Omental fat pad (tissue), 3 donors: ENCODE measurements at regions not wholly inside any gene's neighbourhood (a gene's known extent, or its start where the extent isn't known, plus 50 kb on each side); places are given as distances from the start of the nearest gene placed in this dataset.

Experiments used
- ATAC-seq: fragments of 150-250 bp; one replicate; pipeline ENCODE4 v1.9.1; 2016; ENCODE audit warnings: mild to moderate bottlenecking, moderate library complexity; ENCODE audit not compliant: low FRiP score
- DNase-seq: peaks from one replicate; pipeline ENCODE4 v3.0.0-alpha.2; 2019; ENCODE audit warnings: low spot score
- TF ChIP-seq, protein P1 (sequence below), 3 donors: fragments of 450-650 bp; IDR thresholded peaks; one replicate each; pipeline ENCODE4 v1.5.1; 2016 to 2017; ENCODE audit warnings: antibody characterized with exemption in 3 of 3, mild to moderate bottlenecking in 3 of 3, moderate library complexity in 2 of 3

DNA sequence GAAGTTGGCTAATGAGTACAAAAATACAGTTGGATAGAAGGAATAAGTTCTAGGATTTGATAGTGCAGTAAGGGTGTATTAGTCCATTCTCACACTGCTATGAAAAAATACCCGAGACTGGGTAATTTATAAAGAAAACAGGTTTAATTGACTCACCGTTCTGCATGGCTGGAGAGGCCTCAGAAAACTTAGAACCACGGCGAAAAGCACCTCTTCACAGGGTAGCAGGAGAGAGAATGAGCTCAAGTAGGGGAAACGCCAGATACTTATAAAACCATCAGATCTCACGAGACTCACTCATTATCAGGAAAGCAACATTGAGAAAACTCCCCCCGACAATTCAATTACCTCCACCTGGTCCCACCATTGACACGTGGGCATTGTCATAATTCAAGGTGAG lies 483.3 kb downstream of the TUSC7 start:
- ATAC-seq (no peak), DNase-seq (no peak)
- TF ChIP-seq, protein P1, sequence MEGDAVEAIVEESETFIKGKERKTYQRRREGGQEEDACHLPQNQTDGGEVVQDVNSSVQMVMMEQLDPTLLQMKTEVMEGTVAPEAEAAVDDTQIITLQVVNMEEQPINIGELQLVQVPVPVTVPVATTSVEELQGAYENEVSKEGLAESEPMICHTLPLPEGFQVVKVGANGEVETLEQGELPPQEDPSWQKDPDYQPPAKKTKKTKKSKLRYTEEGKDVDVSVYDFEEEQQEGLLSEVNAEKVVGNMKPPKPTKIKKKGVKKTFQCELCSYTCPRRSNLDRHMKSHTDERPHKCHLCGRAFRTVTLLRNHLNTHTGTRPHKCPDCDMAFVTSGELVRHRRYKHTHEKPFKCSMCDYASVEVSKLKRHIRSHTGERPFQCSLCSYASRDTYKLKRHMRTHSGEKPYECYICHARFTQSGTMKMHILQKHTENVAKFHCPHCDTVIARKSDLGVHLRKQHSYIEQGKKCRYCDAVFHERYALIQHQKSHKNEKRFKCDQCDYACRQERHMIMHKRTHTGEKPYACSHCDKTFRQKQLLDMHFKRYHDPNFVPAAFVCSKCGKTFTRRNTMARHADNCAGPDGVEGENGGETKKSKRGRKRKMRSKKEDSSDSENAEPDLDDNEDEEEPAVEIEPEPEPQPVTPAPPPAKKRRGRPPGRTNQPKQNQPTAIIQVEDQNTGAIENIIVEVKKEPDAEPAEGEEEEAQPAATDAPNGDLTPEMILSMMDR (IDR thresholded peaks at IDR 0.05) = no peak

DNA sequence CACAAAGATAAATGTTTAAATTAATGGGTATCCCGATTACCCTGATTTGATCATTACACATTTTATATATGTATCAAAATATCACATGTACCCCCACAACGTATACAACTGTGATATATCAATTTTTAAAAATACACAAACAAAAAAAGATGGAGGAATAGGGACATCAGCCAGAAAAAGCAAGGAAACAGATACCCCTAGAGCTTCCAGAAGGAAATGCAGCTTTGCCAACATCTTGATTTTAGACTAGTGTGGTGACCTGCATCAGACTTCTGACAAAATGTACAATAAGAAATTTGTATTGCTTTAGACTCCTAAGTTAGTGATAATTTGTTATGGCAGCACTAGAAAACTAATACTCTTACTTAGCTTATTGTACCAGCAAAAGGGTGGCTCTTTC lies 483.8 kb downstream of the TUSC7 start:
- DNase-seq (no peak), ATAC-seq (no peak)
- TF ChIP-seq, protein P1 (IDR thresholded peaks at IDR 0.05) = no peak

DNA sequence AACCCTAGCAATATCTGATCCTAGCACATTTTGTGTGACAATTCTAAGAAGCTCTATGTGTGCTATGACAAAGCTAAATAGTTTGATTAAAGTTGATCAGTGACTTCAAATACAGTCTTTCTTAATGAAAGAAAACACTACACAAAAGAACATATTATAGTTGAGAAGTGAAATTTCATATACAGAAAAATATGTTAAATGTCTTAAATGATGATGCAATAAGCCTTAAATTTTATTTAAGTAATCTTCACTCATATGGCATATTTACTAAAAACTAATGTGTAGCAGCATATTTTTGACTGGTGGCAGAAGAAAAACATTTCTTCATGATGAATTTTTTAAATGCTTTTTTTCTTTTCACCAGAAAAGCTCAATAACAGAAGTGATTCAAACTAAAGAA lies 485.5 kb downstream of the TUSC7 start:
- TF ChIP-seq, protein P1 (IDR thresholded peaks at IDR 0.05) = no peak
- DNase-seq (no peak), ATAC-seq (no peak)

DNA sequence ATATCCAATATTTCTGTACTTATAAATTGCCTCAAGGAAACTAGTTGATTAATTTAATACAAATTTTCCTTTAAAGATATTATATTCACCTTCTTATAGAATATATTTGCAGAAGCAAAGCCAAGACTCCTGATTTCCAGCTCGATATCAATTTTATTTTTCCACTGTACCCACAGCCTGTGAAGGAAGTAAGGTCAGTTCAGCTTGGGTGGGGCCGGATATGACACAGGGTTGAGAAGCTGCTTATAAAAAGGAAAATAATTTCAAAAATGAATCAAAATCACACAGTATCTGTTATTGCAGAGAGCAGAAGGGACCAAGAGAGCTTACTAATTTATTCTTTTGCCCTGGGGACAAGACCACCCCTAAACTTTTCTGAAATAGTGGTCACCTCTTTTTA lies 491.4 kb downstream of the TUSC7 start:
- ATAC-seq = no peak

DNA sequence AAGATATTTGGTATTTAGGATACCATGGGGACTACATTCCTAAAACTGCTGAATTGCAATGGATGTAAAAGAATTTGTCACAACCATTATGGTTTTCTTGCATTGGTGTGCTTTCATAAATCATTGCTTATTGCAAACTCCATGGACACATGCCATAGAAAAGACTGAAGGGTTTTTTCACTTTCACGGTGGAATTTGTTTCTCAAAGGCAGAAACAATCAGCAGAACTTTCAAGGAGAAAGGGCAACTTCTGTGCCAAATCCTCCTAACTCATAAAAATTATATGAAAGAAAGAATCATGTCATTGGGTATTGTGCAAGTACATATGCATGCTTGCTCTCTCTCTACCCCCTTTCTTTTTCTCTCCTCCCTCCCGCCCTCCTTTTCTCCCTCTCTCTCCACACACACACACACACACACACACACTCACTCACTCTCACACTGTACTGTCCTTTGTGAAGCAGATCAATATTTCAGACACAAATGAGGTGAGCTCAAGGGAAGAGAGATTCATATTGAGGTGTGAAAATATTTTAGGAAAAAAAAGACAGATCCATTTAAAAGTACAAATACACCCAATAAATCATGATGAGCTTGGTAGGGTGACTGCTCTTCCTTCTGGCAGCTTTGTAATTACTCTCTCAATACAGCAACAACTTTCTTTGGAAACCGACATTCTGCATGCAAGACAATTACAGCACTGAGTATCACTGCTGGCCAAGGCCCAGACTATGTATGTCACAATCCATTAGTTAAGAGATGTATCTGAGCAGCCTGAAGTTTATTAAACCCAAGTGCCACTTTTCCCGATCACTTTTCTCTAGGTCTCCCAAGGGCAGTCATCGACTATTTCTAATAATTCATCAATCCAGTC lies 492.6 kb downstream of the TUSC7 start:
- TF ChIP-seq, protein P1 (IDR thresholded peaks at IDR 0.05) = no peak
- DNase-seq = no peak
- ATAC-seq = no peak

More for the DNA sequence above, 491.4 kb downstream of the TUSC7 start:
- no peak for DNase-seq
- TF ChIP-seq, protein P1 (IDR thresholded peaks at IDR 0.05) = no peak

DNA sequence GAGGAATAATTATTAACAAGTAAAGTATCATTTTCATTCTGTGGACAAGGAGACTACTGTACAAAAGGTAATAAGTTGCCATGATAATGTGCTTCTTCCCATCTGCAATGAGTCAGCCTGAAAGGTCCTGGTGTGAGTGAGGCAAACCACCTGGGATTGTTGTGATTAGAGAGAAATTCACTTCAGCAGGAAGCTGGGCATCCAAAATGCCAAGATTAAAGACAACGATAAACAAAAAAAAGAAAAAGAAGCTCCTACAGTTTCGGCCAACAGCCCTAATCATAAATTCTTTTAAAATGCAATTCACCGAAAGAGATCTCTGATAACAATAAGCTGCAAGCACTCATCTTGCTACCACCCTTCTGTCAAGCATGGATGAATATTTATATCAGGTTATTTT lies 507.8 kb downstream of the TUSC7 start:
- ATAC-seq (no peak), DNase-seq (no peak)
- TF ChIP-seq, protein P1 (IDR thresholded peaks at IDR 0.05) = no peak

DNA sequence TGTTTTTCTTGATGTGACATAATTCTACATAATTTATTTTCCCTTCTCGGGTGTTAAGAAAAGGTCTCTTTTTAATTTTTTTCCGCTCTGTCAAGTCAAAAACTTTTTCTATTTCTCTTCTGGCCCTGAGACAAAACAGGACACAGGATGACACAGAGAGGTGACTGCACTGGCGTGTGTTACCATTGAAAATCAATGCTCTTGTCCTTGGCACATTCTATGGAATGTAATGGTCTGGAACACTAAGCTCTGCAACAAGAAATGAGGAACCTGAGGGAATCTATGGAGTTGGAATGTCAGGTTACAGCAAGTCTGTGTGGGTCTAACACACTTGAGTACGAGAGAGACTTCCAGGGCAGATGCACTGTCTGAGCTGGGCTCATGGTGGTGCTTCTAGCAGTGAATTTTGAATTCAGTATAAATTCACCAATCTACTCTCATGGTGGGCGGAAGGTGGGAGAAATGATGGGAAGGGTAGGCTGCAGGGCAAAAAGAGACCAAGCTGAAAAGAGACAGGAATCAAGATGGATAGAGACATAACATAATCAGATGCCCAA lies 508.3 kb downstream of the TUSC7 start:
- DNase-seq (no peak), ATAC-seq (no peak)
- TF ChIP-seq, protein P1 (IDR thresholded peaks at IDR 0.05) = no peak
